HG02678 (cell line): ENCODE measurements at regions not wholly inside any gene's neighbourhood (a gene's known extent, or its start where the extent isn't known, plus 50 kb on each side); places are given as distances from the start of the nearest gene placed in this dataset.
"Not testable (repeated sequence)": the region's sequence is repeated elsewhere in the genome, so short reads cannot be mapped to it uniquely, and the experiment has no call there.

Experiments used
- ATAC-seq: cut with Tn5 transposase; IDR thresholded peaks from one replicate; pipeline ENCODE4 v1.9.1; 2021; ENCODE audit warnings: mild to moderate bottlenecking, moderate library complexity; ENCODE audit not compliant: unreplicated experiment

DNA sequence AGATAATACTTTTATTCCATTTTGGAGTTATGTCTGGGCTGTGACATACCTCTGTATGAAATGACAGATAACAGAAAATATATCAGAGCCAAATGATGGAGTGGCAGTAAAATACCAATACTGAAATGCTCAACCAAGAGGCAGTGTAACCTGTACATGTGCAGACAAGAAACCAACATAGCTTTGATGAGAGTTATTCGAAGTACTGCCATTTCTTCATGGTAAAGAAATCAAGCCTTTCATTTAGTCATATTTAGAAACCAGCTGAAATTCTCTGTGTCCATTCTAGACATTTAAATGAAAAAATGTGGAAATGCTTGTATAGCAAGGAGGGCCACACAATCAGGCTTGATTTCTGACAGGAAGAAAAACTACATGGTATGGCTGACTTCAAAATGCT, 127.1 kb upstream of the PTPRZ1 start:
- ATAC-seq = no peak

DNA sequence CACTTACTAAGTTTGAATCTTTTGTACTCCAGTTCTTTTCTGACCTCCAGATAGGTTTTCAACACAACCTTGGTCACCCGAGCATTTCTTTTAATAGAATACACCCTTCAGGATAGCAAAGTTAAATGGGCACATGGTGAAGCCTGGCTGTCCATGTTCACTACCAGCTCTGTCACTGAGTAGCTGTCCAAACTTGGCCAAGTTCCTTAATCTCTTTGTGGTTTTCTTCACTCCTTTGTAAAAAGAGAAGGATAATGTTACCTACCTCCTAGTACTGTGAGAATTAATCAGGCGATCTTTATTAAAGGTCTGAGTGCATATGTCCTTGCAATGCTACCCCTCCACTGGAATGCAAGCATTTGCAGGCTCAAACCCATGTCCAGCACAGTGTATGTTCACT, 128.1 kb upstream of the PTPRZ1 start:
- ATAC-seq = no peak

DNA sequence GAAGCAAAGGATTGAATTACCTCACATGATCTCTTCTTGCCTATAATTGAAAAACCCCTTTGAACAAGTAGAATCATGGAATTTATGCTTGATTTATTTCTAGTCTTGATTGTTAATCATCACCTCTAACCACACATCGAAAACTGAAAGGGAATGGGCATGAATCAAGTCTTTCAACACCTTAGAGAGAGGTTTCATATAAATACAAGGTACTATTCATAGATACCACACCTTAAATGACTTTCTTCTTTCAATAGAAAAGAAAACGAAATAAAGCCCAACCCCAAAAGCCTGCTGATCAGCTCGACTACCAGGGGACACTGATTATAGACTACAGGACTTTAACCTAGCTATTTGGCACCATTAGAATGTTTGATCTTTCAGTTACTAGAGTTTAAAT, 128.6 kb upstream of the PTPRZ1 start:
- ATAC-seq = no peak

DNA sequence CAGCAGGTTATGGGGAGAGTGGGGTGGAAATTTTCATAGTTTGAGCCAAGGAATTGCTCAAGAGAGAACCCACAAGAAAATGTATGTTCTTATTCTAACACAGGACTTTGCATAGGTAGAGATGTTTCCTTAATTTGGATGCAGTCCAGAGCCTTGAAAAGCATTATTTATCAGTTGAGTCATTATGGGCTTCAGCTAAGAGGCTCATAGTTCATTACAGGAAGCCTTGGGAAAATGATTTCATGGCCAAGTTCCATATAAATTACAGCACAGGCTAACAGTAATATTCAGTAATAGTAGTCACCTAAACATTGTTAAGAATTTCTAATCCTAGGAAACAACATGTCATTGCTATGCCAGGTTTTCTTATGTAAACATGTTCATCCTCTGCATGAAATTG, 131.1 kb upstream of the PTPRZ1 start:
- ATAC-seq = no peak

DNA sequence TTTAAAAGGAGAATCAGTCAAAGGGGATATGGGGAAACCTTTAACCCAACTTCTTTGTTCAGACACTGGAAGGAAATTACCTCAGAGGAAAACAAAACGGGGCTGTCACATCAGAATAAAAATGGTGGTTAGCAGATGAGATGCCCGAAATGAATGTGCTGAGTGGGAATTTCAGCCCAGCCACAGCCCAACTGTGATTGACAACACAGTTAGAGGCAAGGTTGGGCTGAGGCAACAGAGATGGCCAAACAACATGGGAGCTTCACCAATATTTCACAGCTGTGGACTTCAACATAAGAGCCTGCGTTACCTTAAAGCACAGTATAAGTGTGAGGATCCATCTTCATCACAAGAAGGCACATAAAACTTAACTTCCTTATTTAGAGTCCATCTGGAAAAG, 133.5 kb upstream of the PTPRZ1 start:
- ATAC-seq = no peak

DNA sequence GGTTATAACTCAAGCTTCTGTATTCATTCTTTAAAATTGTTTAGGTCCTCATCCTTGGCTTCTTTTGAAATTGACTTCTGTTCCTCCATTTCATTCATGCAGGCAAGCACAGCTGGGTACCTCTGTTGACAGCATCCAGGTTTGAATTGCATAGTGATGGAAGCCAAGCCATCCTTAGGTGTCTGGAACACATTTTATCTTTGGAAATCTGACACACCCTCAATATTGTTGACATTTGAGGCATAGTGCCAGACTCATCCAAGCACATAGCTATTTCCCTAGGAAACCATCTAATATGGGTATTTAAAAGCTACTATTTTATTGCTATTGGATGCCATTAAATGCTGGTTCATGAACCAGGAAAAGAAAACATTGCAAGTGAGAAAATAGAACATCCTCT, 142.1 kb upstream of the PTPRZ1 start:
- no peak for ATAC-seq

DNA sequence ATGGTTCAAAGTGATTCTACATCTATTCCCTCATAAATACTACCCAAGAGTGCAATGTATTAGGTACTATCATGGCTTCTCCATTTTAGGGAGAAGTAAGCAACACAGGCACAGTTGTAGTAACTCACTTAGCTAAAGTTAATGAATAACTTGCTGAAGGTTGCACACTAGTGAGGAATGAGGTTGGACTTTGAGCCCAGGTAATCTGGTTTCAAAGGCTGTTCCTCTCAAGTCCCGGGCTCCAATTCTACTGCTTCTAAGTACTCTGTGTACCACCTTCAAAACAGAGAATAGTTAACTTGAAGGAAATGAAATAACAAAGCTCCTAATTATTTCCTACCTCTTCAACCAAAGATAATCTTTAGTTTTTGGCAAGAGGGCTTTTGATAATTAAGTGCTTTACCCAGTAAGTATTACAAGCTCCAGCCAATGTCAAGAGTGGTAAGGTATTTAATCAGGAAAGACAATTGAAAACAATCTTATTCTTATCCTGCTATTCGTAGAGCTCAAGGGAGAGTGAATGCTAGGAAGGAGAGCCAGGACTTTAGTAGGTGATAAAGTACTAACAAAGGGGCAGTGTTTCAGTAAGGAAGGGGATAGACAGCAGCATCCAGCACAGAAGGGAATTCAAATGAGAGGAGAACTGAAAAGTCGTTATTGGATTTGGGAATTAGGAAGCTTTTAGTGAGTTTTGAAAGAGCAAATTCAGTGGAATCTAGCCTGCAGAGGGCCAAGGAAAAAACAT, 158.2 kb upstream of the PTPRZ1 start:
- ATAC-seq = no peak

DNA sequence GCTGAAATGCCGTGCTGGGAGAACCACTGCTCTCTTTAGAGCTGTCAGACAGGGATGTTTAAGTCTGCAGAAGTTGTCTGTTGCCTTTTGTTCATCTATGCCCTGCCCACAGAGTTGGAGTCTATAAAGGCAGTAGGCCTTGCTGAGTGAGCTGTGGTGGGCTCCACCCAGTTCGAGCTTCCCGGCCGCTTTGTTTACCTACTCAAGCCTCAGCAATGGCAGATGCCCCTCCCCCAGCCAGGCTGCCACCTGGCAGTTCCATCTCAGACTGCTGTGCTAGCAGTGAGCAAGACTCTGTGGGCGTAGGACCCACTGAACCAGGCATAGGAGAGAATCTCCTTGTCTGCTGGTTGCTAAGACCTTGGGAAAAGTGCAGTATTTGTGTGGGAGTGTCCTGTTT, 160.0 kb upstream of the PTPRZ1 start:
- not testable (repeated sequence) for ATAC-seq

DNA sequence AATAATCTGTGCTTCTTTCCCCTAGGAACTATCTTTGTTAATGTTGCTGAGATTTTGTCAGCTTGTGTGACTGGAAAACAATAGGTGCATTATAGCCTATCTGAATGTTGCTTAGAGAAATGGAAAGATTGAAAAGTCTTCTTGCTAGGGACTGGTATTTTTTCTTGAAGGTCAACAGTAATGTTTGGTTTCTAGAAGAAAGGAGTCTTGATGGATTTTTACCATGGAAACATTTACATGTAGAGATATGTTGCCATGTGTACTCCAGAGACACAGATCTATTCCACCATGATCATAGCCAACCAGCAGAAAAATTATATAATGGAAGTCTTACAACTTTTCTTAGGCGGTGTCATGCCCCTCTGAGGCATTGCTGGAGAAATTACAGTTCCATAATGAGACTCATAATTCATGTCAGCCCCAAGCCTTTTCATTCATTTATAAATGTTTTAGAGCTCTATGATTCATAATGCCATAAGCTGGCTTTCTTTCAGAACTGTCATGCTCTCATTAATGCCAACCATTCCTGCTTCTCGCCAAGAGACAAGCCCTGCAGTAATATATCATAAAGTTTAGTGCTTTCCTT, 175.1 kb upstream of the PTPRZ1 start:
- no peak for ATAC-seq

DNA sequence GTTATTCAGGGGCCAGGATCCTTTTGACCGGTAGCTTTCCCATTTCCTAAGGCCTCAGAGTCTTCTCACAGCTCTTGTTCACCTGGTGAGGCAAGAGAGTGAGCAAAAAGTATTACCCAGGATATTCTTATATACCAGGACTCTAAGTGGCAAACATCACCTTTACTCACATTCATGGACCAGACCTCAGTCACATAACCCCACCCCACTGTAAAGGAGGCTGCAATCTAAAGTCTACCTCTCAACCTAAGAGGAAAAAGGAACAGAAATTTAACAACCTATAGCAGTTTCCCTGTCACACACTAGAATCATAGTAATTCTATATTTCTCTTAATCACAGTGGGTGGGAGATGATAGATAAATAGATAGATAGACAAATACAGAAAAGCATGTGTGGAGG, 176.0 kb upstream of the PTPRZ1 start:
- no peak for ATAC-seq

DNA sequence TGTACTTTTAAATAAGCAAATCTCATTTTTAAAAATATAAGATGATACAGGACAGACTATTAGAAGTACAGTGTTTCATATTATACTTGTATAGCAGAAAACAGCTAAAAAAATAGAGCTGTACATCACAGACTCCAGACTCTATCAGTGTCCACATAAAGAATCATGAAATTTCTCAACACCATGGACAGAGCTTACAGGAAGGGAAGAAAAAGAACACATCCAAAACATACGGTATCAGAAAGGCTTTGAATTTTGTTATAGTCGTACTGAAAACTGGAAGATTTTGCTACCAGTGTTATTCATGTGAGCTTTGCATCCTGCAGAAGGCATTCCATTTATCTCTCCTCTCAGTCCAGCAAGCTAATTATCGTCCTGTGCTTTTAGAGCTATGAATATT, 183.2 kb upstream of the PTPRZ1 start:
- ATAC-seq = no peak

DNA sequence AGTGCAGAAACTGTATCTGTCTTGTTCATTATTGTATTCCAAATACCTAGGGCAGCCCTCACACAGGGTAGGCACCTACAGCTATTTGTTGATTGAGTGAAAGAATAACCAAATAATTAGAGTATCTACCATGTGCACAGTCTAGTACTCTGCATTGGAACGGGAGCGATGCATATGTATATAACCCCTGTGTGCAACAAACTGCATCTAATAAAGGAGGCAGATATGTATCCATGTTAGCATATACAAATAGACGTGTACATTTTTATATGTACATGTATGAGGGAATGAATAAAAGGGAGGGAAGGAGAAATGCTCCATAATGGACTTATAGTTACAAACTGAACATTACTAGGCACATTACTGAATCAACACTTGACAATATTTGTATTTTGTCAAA, 191.3 kb upstream of the PTPRZ1 start:
- ATAC-seq = no peak

DNA sequence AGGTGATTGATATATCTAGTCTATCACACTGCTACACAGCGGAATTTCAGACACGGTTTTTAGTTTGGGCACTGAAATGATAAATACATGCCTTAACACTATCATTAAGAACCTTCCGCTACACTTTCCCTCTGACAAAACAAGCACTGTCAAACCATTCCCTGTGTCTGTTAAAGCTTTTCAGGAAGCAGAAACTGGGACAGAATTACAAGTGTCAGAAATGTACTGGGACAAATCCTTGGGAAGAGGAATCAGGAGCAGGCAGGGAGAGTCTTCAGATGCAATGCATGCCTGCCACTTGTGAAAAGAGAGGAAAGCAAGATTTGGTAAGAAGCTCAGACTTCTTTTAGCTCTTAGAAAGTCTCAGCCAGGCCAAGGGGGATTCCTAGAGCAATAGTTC, 196.8 kb upstream of the PTPRZ1 start:
- no peak for ATAC-seq

DNA sequence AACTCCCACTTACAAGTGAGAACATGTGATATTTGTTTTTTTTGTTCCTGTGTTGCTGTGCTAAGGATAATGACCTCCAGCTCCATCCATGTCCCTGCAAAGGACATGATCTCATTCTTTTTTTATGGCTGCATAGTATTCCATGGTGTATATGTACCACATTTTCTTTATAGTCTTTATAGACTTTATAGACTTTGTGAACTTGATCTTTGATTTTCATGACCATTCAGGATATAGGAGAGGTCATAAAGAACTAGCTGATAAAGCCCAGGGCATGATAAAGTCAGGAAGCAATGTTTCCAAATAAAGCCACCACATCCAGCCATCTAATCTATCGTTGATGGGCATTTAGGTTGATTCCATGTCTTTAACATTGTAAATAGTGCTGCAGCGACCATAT, 198.5 kb upstream of the PTPRZ1 start:
- not testable (repeated sequence) for ATAC-seq

DNA sequence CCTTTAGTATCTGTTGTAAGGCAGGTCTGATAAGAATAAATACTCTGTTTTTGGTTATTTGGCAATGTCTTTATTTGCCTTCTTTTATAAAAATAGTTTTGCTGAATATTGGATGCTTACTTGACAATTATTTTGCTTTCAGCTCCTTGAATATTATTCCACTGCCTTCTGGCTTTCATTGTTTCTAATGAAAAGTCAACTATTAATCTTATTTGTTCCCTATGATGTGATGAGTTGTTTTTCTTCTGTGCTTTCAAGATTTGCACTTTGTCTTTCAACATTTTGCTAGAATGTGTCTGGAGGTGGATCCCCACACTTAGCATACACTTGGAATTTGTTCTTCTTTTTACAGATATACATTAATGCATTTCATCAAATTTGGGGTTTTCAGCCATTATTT, 203.8 kb upstream of the PTPRZ1 start:
- ATAC-seq = no peak

DNA sequence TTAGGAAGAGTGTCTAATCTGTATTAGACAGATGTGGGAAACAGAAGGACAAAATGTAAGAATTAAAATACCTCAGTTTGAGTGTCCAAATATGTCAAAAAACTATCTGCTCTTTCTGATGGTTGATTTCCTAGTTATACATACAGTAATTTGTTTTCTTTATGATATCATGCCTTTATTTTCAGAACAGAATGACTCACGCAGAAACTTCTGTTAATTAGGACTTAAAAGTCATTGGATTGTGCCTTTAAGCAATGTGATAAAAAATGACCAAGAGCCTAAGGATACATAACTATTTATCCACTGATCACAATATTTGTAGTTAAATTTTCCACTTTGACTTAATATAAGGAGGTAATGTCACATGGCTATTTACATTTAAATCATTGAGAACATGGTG, 206.7 kb upstream of the PTPRZ1 start:
- ATAC-seq = no peak

DNA sequence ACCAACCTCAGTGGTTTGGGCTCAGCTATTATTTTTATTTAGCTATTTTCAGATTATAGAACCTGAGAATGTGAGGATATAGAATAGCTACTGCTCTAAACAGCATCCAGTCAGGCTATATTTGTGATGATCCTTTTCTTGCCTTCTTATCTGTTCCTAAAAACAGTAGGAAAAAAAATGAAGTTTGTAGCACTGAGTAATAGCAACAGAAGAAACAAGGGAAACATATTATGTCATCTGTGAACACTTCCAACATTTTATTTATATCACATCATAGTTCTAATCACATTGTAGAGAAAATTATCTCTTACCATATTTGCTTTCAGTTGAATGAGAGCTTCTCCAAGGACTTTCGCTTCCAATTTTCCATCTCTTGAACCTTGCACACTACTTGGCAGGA, 229.6 kb upstream of the PTPRZ1 start:
- ATAC-seq = no peak

DNA sequence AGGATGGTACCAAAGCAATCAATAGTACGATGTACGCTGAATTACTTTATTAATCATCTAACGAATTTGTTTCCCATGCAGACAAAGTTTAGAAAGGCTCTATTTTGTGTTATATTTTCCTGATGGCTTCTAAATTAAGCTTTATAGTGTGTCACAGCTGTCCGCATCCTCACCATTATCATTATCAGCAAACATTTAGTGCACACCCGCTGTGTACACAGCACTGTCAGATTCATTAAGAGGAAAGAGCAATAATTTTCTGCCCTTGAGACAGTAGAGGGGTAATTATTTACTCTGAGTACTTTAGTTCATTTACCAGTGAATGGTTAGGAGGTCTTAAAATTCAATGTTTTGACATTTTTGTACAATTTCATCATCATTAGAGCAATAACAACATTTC, 233.3 kb upstream of the PTPRZ1 start:
- no peak for ATAC-seq

DNA sequence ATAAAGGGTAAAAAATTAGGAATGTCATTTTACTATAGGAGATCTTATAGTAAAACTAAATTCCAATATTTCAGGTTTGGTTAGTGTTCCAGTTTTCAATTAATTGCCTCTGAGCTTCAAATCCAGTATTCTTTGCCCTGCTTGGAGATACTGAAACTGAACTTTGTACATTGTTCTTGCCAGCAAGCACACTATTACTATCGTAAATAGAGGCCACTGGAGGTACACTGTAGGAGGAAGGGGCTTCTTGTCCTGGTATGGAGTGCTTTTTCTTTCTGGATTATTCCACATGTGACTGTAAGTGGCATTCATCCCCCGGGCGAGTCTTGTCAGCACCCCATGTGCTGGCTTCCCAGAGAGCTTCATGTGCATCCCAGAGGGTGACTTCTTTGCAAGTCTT, 234.7 kb upstream of the PTPRZ1 start:
- ATAC-seq = no peak

DNA sequence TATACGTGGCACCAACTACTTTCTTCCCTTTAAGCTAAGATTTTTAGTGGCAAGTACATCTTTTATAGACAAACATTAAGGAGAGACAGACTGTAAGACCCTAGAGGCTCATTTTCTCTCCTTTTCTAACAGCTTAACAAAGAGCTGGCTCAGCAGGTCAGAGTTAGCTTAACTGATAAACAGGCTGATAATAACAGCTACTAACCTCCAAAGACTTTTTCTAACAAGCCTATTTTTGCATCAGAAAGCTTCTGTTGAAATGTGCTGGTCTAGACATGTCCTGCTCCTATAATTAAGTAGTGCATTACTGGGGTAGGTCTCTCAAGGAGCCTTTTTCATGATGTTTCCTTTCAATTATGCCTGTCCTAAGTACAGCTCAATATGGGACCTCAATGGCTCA, 238.2 kb upstream of the FAM3C start:
- ATAC-seq = no peak

DNA sequence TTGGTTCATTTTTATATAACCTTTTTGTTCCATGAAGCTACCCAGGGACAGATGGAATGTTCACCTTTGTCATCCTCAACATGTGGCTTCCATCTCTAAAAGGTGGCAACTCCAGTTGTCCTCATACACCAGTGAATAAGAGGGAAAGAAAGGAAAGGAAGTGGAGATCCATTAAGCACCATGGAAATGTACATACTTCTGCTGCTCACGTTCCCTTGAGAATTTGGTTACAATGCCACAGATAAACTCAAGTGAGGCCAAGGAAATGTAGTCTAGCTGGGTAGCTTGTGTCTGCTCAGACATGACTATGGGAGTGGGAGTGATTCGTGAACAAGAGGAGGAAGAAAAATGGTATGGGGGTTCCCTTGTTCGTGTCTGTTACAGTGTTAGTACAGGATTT, 237.1 kb upstream of the FAM3C start:
- ATAC-seq = no peak

DNA sequence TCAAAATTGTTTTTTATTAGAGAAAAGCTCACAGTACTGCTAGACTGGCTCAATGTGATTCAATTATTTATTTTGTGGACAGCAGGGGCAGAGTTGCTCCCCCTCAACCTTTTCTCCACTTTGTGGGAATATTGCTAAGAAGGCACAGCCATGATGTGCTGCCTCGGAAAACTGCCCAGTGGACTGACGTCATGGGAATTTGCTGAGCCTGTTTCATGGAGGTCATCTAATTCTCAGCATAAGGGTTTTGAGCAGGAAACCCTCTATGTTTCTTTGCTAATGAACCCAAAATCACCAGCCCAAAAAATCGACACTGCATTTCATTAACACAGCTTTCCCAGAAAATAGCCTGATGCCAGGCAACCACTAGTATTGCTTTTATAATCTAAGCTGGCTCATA, 228.8 kb upstream of the FAM3C start:
- no peak for ATAC-seq
